Uterus (tissue), 3 donors: ENCODE measurements at regions not wholly inside any gene's neighbourhood (a gene's known extent, or its start where the extent isn't known, plus 50 kb on each side); places are given as distances from the start of the nearest gene placed in this dataset.

Source experiments
- DNase-seq, 2 donors: peaks; one replicate each; pipeline ENCODE4 v3.0.0-alpha.2; 2019 to 2020
- H3K27ac ChIP-seq, 2 donors: fragments of 200-600 bp; sonication (generic); 1 replicate in 1 of 2; 2 replicates in 1 of 2; pipeline ENCODE4 v1.5.1; 2016 to 2018
- H3K27me3 ChIP-seq, 2 donors: fragments of 200-600 bp; sonication (generic); one replicate each; pipeline ENCODE4 v1.5.1; 2018 to 2019; ENCODE audit warnings: control low read depth in 1 of 2
- H3K36me3 ChIP-seq, 2 donors: fragments of 200-600 bp; sonication (generic); one replicate each; pipeline ENCODE4 v1.5.1; 2019; ENCODE audit warnings: control low read depth in 1 of 2
- H3K4me1 ChIP-seq, 2 donors: fragments of 200-600 bp; sonication (generic); one replicate each; pipeline ENCODE4 v1.5.1; 2018 to 2019; ENCODE audit warnings: control low read depth in 1 of 2
- H3K4me3 ChIP-seq, 2 donors: fragments of 200-600 bp; sonication (generic); 1 replicate in 1 of 2; 2 replicates in 1 of 2; pipeline ENCODE4 v1.5.1; 2018 to 2019; ENCODE audit warnings: mild to moderate bottlenecking in 1 of 2
- H3K9me3 ChIP-seq, 2 donors: fragments of 200-600 bp; sonication (generic); one replicate each; pipeline ENCODE4 v1.5.1; 2019; ENCODE audit warnings: control low read depth in 1 of 2
- CTCF ChIP-seq, 4 experiments: fragments of 200-600 bp in 2 of 4; fragments of 450-650 bp in 2 of 4; sonication (generic) in 2 of 4; IDR thresholded peaks; one replicate each; pipeline ENCODE4 v1.5.1; 2016 to 2019; ENCODE audit warnings: antibody characterized with exemption in 4 of 4, mild to moderate bottlenecking in 2 of 4, moderate library complexity in 1 of 4
- POLR2A ChIP-seq, 2 donors: fragments of 450-650 bp; IDR thresholded peaks; one replicate each; pipeline ENCODE4 v1.6.1; 2016; ENCODE audit warnings: antibody characterized with exemption in 2 of 2, mild to moderate bottlenecking in 1 of 2, moderate library complexity in 1 of 2
- intact Hi-C: fragments of 100-400 bp; cut with DNase I; formaldehyde crosslinking; loops from one replicate; pipeline ENCODE4 v1.15.1; 2023; ENCODE audit warnings: low total_unique reads
- donor health status: DM: yes; HTN: yes; CAD: no.

- H3K4me3 ChIP-seq: no peak overlapping the region
- DNase-seq: no peak
- H3K36me3 ChIP-seq: no peaks in the 10 kb centered on the region
- no peaks in the 10 kb centered on the region for H3K27me3 ChIP-seq
- intact Hi-C loops: no loop called here
- no peak overlapping the region for H3K27ac ChIP-seq
- no peaks in the 10 kb centered on the region for H3K9me3 ChIP-seq
- TF ChIP-seq POLR2A (IDR thresholded peaks at IDR 0.05) (no peak), CTCF (IDR thresholded peaks at IDR 0.05) (no peak)
- no peaks in the 10 kb centered on the region for H3K4me1 ChIP-seq
Observed at GRCh38 chrX:7205037-7205577, 57.2 kb upstream of the PUDP start.

- no peaks in the 10 kb centered on the region for H3K36me3 ChIP-seq
- TF ChIP-seq POLR2A (IDR thresholded peaks at IDR 0.05) (no peak), CTCF (IDR thresholded peaks at IDR 0.05) (no peak)
- H3K4me3 ChIP-seq: no peak overlapping the region
- H3K9me3 ChIP-seq: no peaks in the 10 kb centered on the region
- no peaks in the 10 kb centered on the region for H3K4me1 ChIP-seq
- H3K27me3 ChIP-seq: no peaks in the 10 kb centered on the region
- intact Hi-C loops: no loop called here
- no peak overlapping the region for H3K27ac ChIP-seq
- no peak for DNase-seq
Observed at GRCh38 chrX:7204619-7205018, 56.7 kb upstream of the PUDP start.

DNA sequence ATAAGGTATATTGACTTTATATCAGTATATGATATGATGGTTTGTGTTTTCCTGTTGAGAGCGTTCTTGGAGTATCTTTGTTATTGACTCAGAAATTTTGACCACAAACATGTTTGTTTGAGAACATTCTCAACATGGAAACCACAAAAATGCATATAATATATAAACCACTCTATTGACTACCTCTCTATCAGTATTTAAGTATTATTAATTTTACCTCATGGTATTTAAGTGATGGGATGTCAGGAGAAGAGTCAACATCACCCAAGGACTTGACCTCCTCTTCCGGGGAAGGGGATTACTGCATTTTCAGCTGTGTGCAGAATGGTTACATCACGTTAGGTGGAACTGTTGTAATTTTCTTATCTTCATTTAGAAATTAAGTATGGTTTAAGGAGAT is 54.3 kb upstream of the PUDP start:
- DNase-seq: no peak
- H3K4me1 ChIP-seq: no peaks in the 10 kb centered on the region
- intact Hi-C loops: no loop called here
- H3K27me3 ChIP-seq: no peaks in the 10 kb centered on the region
- no peaks in the 10 kb centered on the region for H3K36me3 ChIP-seq
- TF ChIP-seq POLR2A (IDR thresholded peaks at IDR 0.05) (no peak), CTCF (IDR thresholded peaks at IDR 0.05) (no peak)
- no peaks in the 10 kb centered on the region for H3K9me3 ChIP-seq
- H3K4me3 ChIP-seq: no peak overlapping the region
- no peak overlapping the region for H3K27ac ChIP-seq

DNA sequence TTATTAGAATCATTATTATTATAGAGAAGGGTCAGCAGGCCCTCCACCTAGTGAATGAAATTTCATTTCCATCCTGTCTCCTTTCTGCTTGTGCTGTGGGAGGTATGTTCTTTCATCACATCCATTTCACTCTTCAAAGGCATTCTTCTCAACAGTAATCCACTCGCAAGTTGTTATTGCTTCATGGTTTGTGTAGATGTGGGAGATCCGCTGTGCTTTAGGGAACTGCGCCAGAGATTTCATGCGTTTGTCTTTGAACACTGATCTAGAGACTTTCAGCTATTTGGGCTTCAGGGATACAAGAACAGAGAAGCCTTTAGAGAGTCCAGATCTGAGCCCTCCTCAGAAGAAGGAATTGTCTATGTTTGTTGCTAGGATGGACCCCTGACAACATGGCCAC is 53.5 kb upstream of the PUDP start:
- TF ChIP-seq POLR2A (IDR thresholded peaks at IDR 0.05) (no peak), CTCF (IDR thresholded peaks at IDR 0.05) (no peak)
- Histone ChIP-seq H3K36me3 (no peaks in the 10 kb centered on the region), H3K4me3 (no peak overlapping the region), H3K27me3 (no peaks in the 10 kb centered on the region), H3K9me3 (no peaks in the 10 kb centered on the region), H3K4me1 (no peaks in the 10 kb centered on the region), H3K27ac (no peak overlapping the region)
- no peak for DNase-seq
- intact Hi-C loops: no loop called here

- DNase-seq: no peak
- Histone ChIP-seq H3K9me3 (no peaks in the 10 kb centered on the region), H3K4me3 (no peak overlapping the region), H3K27ac (no peak overlapping the region), H3K36me3 (no peaks in the 10 kb centered on the region), H3K4me1 (no peaks in the 10 kb centered on the region), H3K27me3 (no peaks in the 10 kb centered on the region)
- intact Hi-C loops: no loop called here
- TF ChIP-seq CTCF (IDR thresholded peaks at IDR 0.05): no peak
- no peak for TF ChIP-seq POLR2A (IDR thresholded peaks at IDR 0.05)
Observed at GRCh38 chrX:7198499-7198898, 50.5 kb upstream of the PUDP start.
